B cell (primary cell): ENCODE measurements at regions not wholly inside any gene's neighbourhood (a gene's known extent, or its start where the extent isn't known, plus 50 kb on each side); places are given as distances from the start of the nearest gene placed in this dataset.

Source experiments
- ATAC-seq: fragments of 200-7000 bp; cut with Tn5 transposase; one replicate; pipeline ENCODE4 v1.10.0; 2021; ENCODE audit warnings: low read depth, mild to moderate bottlenecking, moderate number of reproducible peaks, moderate library complexity
- CTCF ChIA-PET: fragments of 350-600 bp; sonication (Branson Sonifier 250); formaldehyde crosslinking; loops from one replicate; lab custom pipeline; 2021; ENCODE audit warnings: antibody characterized with exemption, inconsistent platforms; lab: Charles Lee
- POLR2A ChIA-PET: fragments of 350-600 bp; sonication (Branson Sonifier 250); formaldehyde crosslinking; loops from one replicate; lab custom pipeline; 2021; ENCODE audit warnings: antibody characterized with exemption; lab: Charles Lee
- DNase-seq: peaks from one replicate; pipeline ENCODE4 v3.0.0; 2013
- H2AFZ ChIP-seq: 2 replicates; pipeline ENCODE4 v1.6.1; 2012; ENCODE audit warnings: mild to moderate bottlenecking, low read depth, low read length; ENCODE audit not compliant: insufficient read depth, poor library complexity, severe bottlenecking
- H3K27ac ChIP-seq, 2 donors: 1 replicate in 1 of 2; 2 replicates in 1 of 2; pipeline ENCODE4 v1.5.1; 2012 to 2013; ENCODE audit warnings: low read length in 2 of 2, mild to moderate bottlenecking in 2 of 2, moderate library complexity in 1 of 2
- H3K27me3 ChIP-seq, 4 experiments: fragments of 200-600 bp in 1 of 4; sonication (generic) in 1 of 4; replicated peaks in 1 of 4; 1 replicate in 2 of 4; 2 replicates in 2 of 4; pipeline versions ENCODE4 v1.6.1 to v1.7.0; 2013 to 2016; ENCODE audit warnings: low read length in 3 of 4, mild to moderate bottlenecking in 2 of 4, mixed read lengths in 1 of 4, moderate library complexity in 1 of 4; ENCODE audit not compliant: insufficient read depth in 4 of 4, control insufficient read depth in 3 of 4; ENCODE audit errors: control extremely low read depth in 1 of 4
- H3K36me3 ChIP-seq, 2 experiments: replicated peaks in 1 of 2; 1 replicate in 1 of 2; 2 replicates in 1 of 2; pipeline versions ENCODE4 v1.6.1 to v1.7.1; 2013; ENCODE audit warnings: low read length in 1 of 2; ENCODE audit not compliant: insufficient read depth in 2 of 2, control insufficient read depth in 1 of 2; ENCODE audit errors: control extremely low read depth in 1 of 2, extremely low read depth in 1 of 2
- H3K4me1 ChIP-seq, 2 donors: fragments of 200-600 bp in 1 of 2; sonication (generic) in 1 of 2; 1 replicate in 1 of 2; 2 replicates in 1 of 2; pipeline versions ENCODE4 v1.5.1 to v1.6.1; 2013 to 2017; ENCODE audit warnings: low read length in 2 of 2; ENCODE audit not compliant: control insufficient read depth in 2 of 2, insufficient read depth in 2 of 2
- H3K4me2 ChIP-seq: replicated peaks from 2 replicates; pipeline ENCODE3; 2012; ENCODE audit warnings: mild to moderate bottlenecking, low read depth, low read length; ENCODE audit not compliant: poor library complexity, severe bottlenecking
- H3K4me3 ChIP-seq, 5 experiments: fragments of 200-600 bp in 1 of 5; sonication (generic) in 1 of 5; 1 replicate in 3 of 5; 2 replicates in 2 of 5; pipeline versions ENCODE4 v1.5.1 to v1.7.0; 2011 to 2016; ENCODE audit warnings: low read length in 4 of 5, mild to moderate bottlenecking in 4 of 5, low read depth in 2 of 5, control low read depth in 1 of 5, moderate library complexity in 1 of 5; ENCODE audit not compliant: insufficient read depth in 1 of 5; ENCODE audit errors: control extremely low read depth in 1 of 5, extremely low read depth in 1 of 5
- H3K79me2 ChIP-seq: fragments of 200-600 bp; sonication (generic); one replicate; pipeline ENCODE4 v1.6.0; 2016; ENCODE audit warnings: low read length; ENCODE audit not compliant: control insufficient read depth, insufficient read depth
- H3K9ac ChIP-seq: fragments of 200-600 bp; sonication (generic); 2 replicates; pipeline ENCODE4 v1.6.1; 2017; ENCODE audit warnings: mild to moderate bottlenecking, low read length, moderate library complexity
- H3K9me3 ChIP-seq, 3 donors: one replicate each; pipeline versions ENCODE4 v1.6.1 to v1.7.1; 2013; ENCODE audit warnings: low read length in 2 of 3; ENCODE audit not compliant: control insufficient read depth in 2 of 3, insufficient read depth in 1 of 3; ENCODE audit errors: control extremely low read depth in 1 of 3
- H4K20me1 ChIP-seq: 2 replicates; pipeline ENCODE4 v1.6.0; 2012; ENCODE audit warnings: mild to moderate bottlenecking, low read length; ENCODE audit not compliant: insufficient read depth, control insufficient read depth, poor library complexity, severe bottlenecking
- H3K27ac Mint-ChIP-seq: one replicate; pipeline ENCODE4 v1.8.0; 2021; ENCODE audit warnings: mixed read lengths
- H3K27me3 Mint-ChIP-seq: one replicate; pipeline ENCODE4 v1.8.0; 2021; ENCODE audit warnings: mixed read lengths
- H3K4me1 Mint-ChIP-seq: one replicate; pipeline ENCODE4 v1.8.0; 2021; ENCODE audit warnings: mixed read lengths
- H3K4me3 Mint-ChIP-seq: one replicate; pipeline ENCODE4 v1.8.0; 2021; ENCODE audit warnings: mixed read lengths
- H3K9me3 Mint-ChIP-seq: one replicate; pipeline ENCODE4 v1.8.0; 2022; ENCODE audit warnings: mixed read lengths; ENCODE audit not compliant: insufficient read depth
- CTCF ChIP-seq: fragments of 200-600 bp; IDR thresholded peaks from one replicate; pipeline ENCODE4 v1.8.0; 2022; ENCODE audit warnings: antibody characterized with exemption, mild to moderate bottlenecking
- EZH2 ChIP-seq: IDR thresholded peaks from 2 replicates; pipeline ENCODE4 v1.6.1; 2012; ENCODE audit warnings: borderline replicate concordance, low read depth, mild to moderate bottlenecking, moderate library complexity, low read length; ENCODE audit not compliant: insufficient read depth, poor library complexity, severe bottlenecking
- WGBS: methylation state at CpG from one replicate; pipeline ENCODE4 v1.1.5; 2013; ENCODE audit warnings: missing lambda C conversion rate; ENCODE audit not compliant: insufficient coverage; 5-methylcytosine and 5-hydroxymethylcytosine counted together
- intact Hi-C: fragments of 100-400 bp; cut with micrococcal nuclease; formaldehyde crosslinking; loops from one replicate; pipeline ENCODE4 v1.10.0; 2022

- peaks cover 12% of the 10 kb centered on the region for H3K27me3 Mint-ChIP-seq
- H3K4me1 ChIP-seq: no peaks in the 10 kb centered on the region
- intact Hi-C loops: no loop called here
- H4K20me1 ChIP-seq: no peaks in the 10 kb centered on the region
- no peaks in the 10 kb centered on the region for H3K27me3 ChIP-seq
- CTCF ChIA-PET: interaction anchor here (0.7 kb wide), 1 partner anchor 111 kb away, joined by 3 read pairs; no protein-coding TSS in a partner anchor
- H3K9me3 Mint-ChIP-seq: no peaks in the 10 kb centered on the region
- no peaks in the 10 kb centered on the region for H3K9me3 ChIP-seq
- H3K4me2 ChIP-seq: no peak overlapping the region
- 95% methylated on average over 7 of the region's 7 CpGs for WGBS
- no peak overlapping the region for H3K27ac ChIP-seq
- ATAC-seq (no peak), DNase-seq (no peak)
- no peak overlapping the region for H3K27ac Mint-ChIP-seq
- H3K4me1 Mint-ChIP-seq: no peaks in the 10 kb centered on the region
- H2AFZ ChIP-seq: no peak overlapping the region
- H3K4me3 Mint-ChIP-seq: no peak overlapping the region
- H3K4me3 ChIP-seq: no peak overlapping the region
- POLR2A ChIA-PET: no interaction called here
- no peaks in the 10 kb centered on the region for H3K36me3 ChIP-seq
- no peak overlapping the region for H3K9ac ChIP-seq
- TF ChIP-seq EZH2 (no peak), CTCF (no peak)
- H3K79me2 ChIP-seq: no peaks in the 10 kb centered on the region
Observed at GRCh38 chr13:26155568-26155967, 66.5 kb downstream of the RNF6 start.

- H3K9ac ChIP-seq: no peak overlapping the region
- H3K79me2 ChIP-seq: no peaks in the 10 kb centered on the region
- no peak overlapping the region for H3K4me3 ChIP-seq
- Mint-ChIP-seq H3K27ac (no peak overlapping the region), H3K4me3 (no peak overlapping the region), H3K4me1 (no peaks in the 10 kb centered on the region), H3K27me3 (peaks cover 11% of the 10 kb centered on the region), H3K9me3 (no peaks in the 10 kb centered on the region)
- WGBS: 100% methylated on average over 1 of the region's 4 CpGs
- DNase-seq: no peak
- no peaks in the 10 kb centered on the region for H3K27me3 ChIP-seq
- intact Hi-C loops: loop anchor here (2.0 kb wide), 2 partner anchors 363 to 565 kb away; no protein-coding TSS in a partner anchor
- ChIA-PET CTCF (interaction anchor here (1.2 to 2.2 kb wide), 3 partner anchors 195 to 564 kb away, joined by 3 to 13 read pairs (median 4); no protein-coding TSS in a partner anchor), POLR2A (no interaction called here)
- TF ChIP-seq EZH2 (no peak), CTCF (peak; percentile 20)
- H3K27ac ChIP-seq: no peak overlapping the region
- no peak overlapping the region for H2AFZ ChIP-seq
- no peaks in the 10 kb centered on the region for H3K36me3 ChIP-seq
- H3K4me2 ChIP-seq: no peak overlapping the region
- no peak for ATAC-seq
- no peaks in the 10 kb centered on the region for H3K4me1 ChIP-seq
- H3K9me3 ChIP-seq: no peaks in the 10 kb centered on the region
- no peaks in the 10 kb centered on the region for H4K20me1 ChIP-seq
Observed at GRCh38 chr13:26133851-26134250, 82.0 kb upstream of the SHISA2 start.
